GM19025 (cell line): ENCODE measurements at regions not wholly inside any gene's neighbourhood (a gene's known extent, or its start where the extent isn't known, plus 50 kb on each side); places are given as distances from the start of the nearest gene placed in this dataset.
A peak's percentile ranks its signal among the peaks of the same experiment; 100 is the strongest.
"Not testable (repeated sequence)": the region's sequence is repeated elsewhere in the genome, so short reads cannot be mapped to it uniquely, and the experiment has no call there.

Experiments used
- ATAC-seq: cut with Tn5 transposase; IDR thresholded peaks from one replicate; pipeline ENCODE4 v1.9.1; 2021; ENCODE audit warnings: mild to moderate bottlenecking, low read depth, moderate library complexity; ENCODE audit not compliant: unreplicated experiment

GRCh38 chr3:102032491-102033383 lies 183.4 kb downstream of the NFKBIZ start:
- ATAC-seq, result no peak

- ATAC-seq, result no peak
These were observed 185.5 kb downstream of the NFKBIZ start for GRCh38 chr3:102034639-102035451.

- no peak for ATAC-seq
These were observed 186.7 kb downstream of the NFKBIZ start for GRCh38 chr3:102036017-102036416.

DNA sequence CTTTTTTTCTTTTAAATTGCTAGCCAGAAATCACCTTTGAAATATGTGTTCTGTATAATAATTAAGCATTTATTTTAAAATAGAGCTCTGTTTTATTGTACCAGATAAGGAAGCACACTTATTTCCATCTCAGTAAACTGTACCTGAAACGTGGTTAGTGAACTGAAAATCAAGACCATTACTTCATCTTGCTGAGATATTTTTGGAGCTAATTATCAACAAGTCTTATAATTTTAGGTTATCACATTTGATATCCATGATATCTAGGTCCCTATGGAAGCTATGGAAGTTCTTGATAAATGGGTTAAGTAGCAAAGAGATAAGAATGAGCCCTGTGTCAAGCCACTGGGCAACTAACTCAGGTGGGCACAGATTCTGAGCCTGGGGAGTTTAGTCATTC lies 187.2 kb downstream of the NFKBIZ start:
- ATAC-seq, result no peak

DNA sequence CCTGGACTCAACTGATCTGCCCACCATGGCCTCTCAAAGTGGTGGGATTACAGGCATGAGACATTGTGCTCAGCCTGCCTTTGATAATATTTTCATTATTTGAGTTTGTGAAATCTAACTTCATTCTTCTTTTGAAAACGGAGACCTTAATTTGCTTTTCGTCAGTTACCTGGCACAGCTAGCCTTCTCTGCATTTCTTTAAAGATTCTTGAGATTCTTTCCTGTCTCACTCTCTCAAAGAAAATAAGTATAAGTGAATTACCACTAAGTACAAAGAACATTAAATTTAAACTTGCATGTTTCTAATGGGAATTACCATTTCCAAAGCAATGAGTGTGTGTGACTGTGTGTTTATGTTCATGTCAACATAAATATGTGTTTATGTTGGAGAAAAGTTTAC lies 187.9 kb downstream of the NFKBIZ start:
- no peak for ATAC-seq

GRCh38 chr3:102037791-102038190 lies 188.5 kb downstream of the NFKBIZ start:
- ATAC-seq, result no peak

DNA sequence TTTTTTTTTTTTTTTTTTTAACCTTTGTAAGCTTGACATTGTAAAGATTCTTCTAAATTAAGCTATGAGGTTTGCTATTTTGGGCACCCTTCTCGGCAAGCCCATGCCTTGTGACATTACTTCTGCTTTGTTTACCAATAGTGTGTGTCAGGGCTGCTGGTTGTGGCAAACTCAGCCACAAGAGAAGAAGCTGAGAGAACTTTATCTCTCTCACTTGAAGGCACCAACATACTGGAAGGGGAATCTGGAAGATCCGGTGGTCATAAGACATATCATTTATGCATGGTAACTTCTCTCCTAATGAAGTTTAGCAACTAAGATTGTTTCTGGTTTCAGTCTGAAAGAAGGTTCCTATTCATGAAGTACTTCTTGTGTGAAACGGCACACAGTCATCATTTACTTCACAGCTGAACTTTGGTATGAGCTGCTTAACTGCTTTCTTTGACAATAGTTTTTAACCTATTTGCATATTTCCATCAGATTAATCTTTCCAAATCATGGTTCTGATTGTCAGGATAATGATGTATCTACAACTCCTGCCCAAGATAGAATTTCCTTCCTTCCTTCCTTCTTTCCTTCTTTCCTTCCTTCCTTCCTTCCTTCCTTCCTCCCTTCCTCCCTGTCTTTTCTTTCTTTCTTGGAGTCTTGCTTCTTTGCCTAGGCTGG lies 189.3 kb downstream of the NFKBIZ start:
- peak; percentile 90 for ATAC-seq

DNA sequence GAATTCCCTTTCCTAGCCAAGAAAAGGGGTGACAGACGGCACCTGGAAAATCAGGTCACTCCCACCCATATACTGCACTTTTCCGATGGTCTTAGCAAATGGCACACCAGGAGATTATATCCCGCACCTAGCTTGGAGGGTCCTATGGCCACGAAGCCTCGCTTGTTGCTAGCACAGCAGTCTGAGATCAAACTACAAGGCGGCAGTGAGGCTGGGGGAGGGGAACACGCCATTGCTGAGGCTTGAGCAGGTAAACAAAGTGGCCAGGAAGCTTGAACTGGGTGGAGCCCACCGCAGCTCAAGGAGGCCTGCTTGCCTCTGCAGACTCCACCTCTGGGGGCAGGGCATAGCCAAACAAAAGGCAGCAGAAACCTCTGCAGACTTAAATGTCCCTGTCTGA lies 190.8 kb downstream of the NFKBIZ start:
- not testable (repeated sequence) for ATAC-seq

GRCh38 chr3:102053375-102053989 lies 204.2 kb downstream of the NFKBIZ start:
- ATAC-seq, result peak; percentile 56

- ATAC-seq, result no peak
These were observed 205.3 kb downstream of the NFKBIZ start for GRCh38 chr3:102054543-102055080.

DNA sequence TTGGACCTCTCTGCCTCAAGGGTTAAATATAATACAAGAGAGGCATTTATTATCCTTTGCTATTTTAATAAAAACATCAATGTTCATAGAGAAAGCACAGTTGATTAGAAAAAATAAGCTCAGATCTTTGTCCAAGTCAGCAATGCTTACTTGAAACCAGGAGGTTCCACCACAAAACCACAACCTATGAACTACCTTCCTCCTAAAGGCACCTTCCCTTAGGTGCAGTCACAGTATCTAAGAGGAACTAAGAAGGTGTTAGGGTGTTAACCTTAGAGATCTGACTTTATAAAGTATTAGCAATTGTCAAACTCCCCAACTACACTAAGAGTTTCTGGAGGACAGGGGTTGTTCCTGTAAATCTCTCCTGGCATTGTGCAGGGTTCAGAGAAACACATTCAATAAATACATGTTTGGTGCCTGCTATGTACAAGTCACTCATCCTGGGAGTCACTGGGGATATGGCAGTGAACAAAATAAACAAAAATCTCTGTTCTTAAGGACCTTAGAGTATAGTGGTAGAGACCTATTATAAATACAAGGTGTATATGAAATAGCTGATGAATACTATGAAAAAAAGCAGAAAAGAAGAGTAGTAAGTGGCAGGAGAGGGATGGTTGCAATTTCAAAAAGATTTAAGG lies 208.6 kb downstream of the NFKBIZ start:
- ATAC-seq, result peak; percentile 66

GRCh38 chr3:102059145-102059943 lies 210.0 kb downstream of the NFKBIZ start:
- peak; percentile 69 for ATAC-seq

GRCh38 chr3:102060814-102061213 lies 211.5 kb downstream of the NFKBIZ start:
- ATAC-seq, result peak; percentile 26

- no peak for ATAC-seq
These were observed 214.3 kb downstream of the NFKBIZ start for GRCh38 chr3:102063572-102063971.

DNA sequence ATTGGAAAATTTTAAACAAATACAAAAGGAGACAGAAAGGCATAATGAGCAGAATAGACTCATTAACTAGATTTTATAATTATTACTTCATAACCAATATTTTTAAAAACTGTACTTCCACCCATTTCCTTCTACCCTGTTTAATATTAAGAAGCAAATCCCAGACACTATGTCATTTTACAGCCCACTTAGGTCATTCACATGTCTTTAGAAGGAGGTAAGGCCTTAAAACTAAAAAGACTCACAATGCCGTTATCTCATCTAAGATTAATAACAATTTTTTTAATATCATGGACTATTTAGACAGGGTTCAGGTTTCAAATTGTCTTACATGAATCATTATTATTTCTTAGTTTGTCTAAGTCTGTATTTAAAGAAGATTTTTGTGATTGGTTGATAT lies 217.2 kb downstream of the NFKBIZ start:
- no peak for ATAC-seq

DNA sequence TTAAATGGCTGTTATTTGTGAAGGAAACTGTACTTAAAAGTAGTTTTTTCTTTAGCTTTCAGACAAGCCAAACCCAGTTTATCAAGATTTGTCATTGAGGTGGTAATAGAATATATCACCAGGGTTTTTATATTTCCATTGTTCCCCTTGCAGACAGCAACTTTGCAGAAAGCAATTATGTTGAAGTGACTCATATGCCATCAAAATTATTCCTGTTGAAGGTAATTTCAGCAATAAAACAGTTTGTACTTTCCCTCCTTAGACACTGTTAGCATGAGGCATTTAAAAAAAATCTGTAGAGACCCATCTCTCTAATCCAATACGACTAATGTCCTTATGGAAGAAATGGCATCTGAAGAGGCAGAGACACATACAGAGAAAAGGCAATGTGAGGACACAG lies 219.0 kb downstream of the NFKBIZ start:
- no peak for ATAC-seq

GRCh38 chr3:102068736-102069135 lies 219.4 kb downstream of the NFKBIZ start:
- no peak for ATAC-seq

DNA sequence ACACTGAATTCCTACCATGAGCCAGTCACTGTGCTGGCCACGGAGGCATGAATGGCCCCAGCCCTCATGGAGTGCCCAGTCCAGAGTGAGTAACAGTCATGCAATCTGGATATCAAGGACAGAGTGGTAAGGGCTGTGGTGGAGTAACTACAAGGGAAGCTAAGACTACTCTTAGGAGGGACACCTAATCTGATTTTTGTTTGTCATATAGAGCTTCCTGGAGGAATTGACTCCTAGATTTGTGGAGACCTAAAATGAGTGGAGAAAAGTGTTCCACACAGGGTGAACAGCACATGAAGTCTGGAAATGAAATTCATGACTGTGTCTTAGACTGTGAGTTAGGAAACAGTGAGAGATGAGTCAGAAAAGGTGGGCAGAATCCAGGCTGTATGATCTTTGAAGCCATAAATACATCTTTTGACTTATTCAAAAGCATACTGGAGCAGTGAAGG lies 219.9 kb downstream of the NFKBIZ start:
- ATAC-seq, result no peak

- ATAC-seq, result no peak
These were observed 225.6 kb downstream of the NFKBIZ start for GRCh38 chr3:102074946-102075345.
